DMS 273 (cell line): ENCODE measurements at regions not wholly inside any gene's neighbourhood (a gene's known extent, or its start where the extent isn't known, plus 50 kb on each side); places are given as distances from the start of the nearest gene placed in this dataset.
A peak's percentile ranks its signal among the peaks of the same experiment; 100 is the strongest.

Experiments used
- DNase-seq: peaks from one replicate; lab custom pipeline; 2025; ENCODE audit not compliant: unreplicated experiment; lab: John Stamatoyannopoulos, UW

GRCh38 chr9:1947438-1947837, 67.7 kb upstream of the SMARCA2 start:
- DNase-seq: no peak

DNA sequence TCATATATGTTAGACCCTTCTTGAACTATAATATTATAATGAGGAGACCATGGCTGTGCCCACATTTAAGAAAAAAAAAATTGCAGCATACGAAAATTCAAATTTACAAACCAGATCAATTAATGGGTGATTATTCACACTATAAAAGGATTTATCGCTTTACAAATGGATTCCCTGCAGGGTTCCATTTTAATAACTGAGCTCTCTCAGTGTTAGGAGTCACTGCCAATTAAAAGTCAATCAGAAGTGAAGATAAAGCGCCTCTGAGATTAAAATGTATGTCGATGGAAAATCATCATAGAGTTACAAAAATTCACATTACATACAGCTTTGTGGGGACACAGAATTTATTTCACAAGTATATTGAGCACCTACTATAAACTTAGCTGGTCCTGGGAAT, 66.6 kb upstream of the SMARCA2 start:
- DNase-seq: no peak

DNA sequence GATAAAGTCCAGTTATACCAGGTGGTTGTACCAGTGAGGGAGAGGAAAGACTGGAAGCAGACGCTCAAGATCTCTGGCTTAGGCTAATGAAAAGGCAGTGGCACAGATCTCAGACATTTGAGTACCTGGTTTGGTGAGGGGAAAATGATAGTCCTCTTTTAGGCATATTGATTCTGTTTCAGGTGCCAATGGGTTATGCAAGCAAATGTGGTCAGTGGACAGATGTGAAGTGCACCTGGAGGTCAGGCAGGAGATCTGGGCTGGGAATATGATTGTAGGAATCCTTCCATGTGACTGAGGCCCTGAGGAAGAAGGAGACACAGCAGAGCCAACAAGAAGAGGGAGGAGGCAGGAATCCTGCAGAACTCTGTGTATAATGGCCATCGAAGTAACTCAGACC, 63.7 kb upstream of the SMARCA2 start:
- DNase-seq: no peak

DNA sequence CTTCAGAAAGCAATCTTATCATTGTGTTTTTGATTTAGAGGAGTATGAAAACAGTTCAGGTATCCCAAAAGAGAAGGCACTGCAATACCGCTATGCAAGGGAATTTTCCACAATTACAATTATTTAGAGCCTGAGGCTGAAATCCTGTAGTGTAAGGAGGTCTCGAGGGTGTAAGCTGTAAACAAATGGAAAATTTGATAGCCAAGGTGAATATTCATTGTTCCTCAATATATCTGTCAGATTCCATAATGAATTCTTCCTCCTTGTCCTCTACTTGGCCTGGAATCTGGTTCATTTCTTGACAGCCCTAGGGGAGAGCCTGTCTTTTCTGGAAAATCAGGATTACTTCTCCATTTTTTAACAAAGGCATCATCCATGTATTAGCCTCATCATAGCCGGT, 63.1 kb upstream of the SMARCA2 start:
- DNase-seq: no peak

GRCh38 chr9:1954238-1954637, 60.9 kb upstream of the SMARCA2 start:
- DNase-seq: no peak

DNA sequence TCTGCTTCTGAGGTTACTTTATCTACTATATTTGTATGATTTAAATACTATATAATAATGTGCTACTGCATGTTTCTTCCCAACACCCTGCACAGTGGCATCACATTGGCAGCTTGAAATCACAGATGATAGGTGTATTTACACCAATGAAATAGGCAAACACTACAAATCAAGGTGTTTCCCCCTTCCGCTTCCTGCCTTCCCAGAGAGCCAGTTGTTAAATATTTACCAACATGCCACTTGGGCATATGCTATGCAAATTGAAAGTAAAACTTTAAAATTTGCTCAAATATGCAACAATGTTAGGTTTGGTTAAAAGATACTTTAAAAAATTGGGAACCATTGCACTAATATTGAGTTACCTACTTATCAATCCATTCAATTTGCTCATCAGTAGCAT, 58.2 kb upstream of the SMARCA2 start:
- DNase-seq: no peak

DNA sequence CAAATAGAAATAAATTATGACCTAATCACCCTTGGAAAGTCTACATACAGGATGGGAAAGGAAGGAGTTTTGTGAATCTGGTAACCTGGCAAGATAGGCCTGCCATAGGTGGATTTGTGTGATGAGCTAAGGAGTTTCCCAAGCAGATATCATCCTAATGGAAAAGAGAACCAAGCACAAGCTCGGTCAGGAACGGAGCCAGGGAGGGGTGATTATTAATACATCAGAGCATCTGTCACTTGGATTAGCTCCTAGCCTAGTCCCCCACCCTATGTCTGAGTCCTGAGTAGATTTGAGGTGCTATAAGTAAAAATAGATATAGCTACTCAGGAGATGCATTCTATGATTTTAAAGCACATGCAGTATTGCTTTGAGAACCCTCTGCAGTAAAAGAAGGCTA, 57.3 kb upstream of the SMARCA2 start:
- peak; percentile 79 for DNase-seq

GRCh38 chr9:1959371-1959770, 55.8 kb upstream of the SMARCA2 start:
- peak; percentile 73 for DNase-seq

GRCh38 chr9:1960342-1961042, 54.7 kb upstream of the SMARCA2 start:
- peak; percentile 88 for DNase-seq

GRCh38 chr9:1962122-1962521, 53.0 kb upstream of the SMARCA2 start:
- no peak for DNase-seq

GRCh38 chr9:1962588-1963106, 52.5 kb upstream of the SMARCA2 start:
- no peak for DNase-seq

DNA sequence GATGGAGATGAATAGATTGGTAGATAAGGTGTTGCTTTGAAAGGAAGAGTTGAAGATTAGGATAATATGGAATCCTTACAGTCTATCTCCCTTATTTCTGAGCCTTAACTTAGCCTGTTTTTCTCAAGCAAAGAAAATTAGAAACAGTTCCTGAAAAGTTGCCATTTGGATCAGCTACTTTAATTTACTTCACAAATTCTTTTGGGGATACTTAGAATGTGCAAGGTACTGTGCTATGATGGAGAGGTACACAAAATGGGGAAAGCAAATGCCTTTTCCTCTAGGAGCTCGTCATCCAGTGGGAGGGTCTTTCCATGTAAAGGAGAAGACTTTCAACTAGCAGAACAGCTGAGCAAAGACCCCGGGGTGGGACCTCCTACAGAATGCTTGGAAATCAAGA, 51.1 kb upstream of the SMARCA2 start:
- DNase-seq: no peak
